ENCODE measurements at regions not wholly inside any gene's neighbourhood (a gene's known extent, or its start where the extent isn't known, plus 50 kb on each side); places are given as distances from the start of the nearest gene placed in this dataset.

- DNase-seq: no peak
- Histone ChIP-seq H3K4me3 (ENCODE audit: control extremely low read depth in 1 of 5, extremely low read depth in 1 of 5, insufficient read depth in 1 of 5, low read depth in 2 of 5, low read length in 4 of 5) (no peak overlapping the region), H4K20me1 (ENCODE audit: control insufficient read depth, insufficient read depth, low read length, poor library complexity, severe bottlenecking) (no peaks in the 10 kb centered on the region), H3K27me3 (replicated peaks in 1 of 4; ENCODE audit: control extremely low read depth in 1 of 4, control insufficient read depth in 3 of 4, insufficient read depth in 4 of 4, low read length in 3 of 4) (no peaks in the 10 kb centered on the region), H3K4me2 (replicated peaks; ENCODE audit: low read depth, low read length, poor library complexity, severe bottlenecking) (no peak overlapping the region), H3K27ac (ENCODE audit: low read length in 2 of 2) (no peak overlapping the region), H3K79me2 (ENCODE audit: control insufficient read depth, insufficient read depth, low read length) (no peaks in the 10 kb centered on the region), H2AFZ (ENCODE audit: insufficient read depth, low read depth, low read length, poor library complexity, severe bottlenecking) (no peak overlapping the region), H3K36me3 (replicated peaks in 1 of 2; ENCODE audit: control extremely low read depth in 1 of 2, control insufficient read depth in 1 of 2, extremely low read depth in 1 of 2, insufficient read depth in 2 of 2, low read length in 1 of 2) (no peaks in the 10 kb centered on the region), H3K4me1 (ENCODE audit: control insufficient read depth in 2 of 2, insufficient read depth in 2 of 2, low read length in 2 of 2) (no peaks in the 10 kb centered on the region), H3K9ac (ENCODE audit: low read length) (no peak overlapping the region), H3K9me3 (ENCODE audit: control extremely low read depth in 1 of 3, control insufficient read depth in 2 of 3, insufficient read depth in 1 of 3, low read length in 2 of 3) (peaks cover 0 to 18% (median 0%) of the 10 kb centered on the region in 3 donors)
- TF ChIP-seq CTCF (IDR thresholded peaks at IDR 0.05): no peak
- no peak for TF ChIP-seq EZH2 (IDR thresholded peaks at IDR 0.05; ENCODE audit: borderline replicate concordance, insufficient read depth, low read depth, low read length, poor library complexity, severe bottlenecking)
- CTCF ChIA-PET: no interaction called here
- intact Hi-C loops (cut with micrococcal nuclease): no loop called here
- Mint-ChIP-seq H3K9me3 (ENCODE audit: insufficient read depth) (no peaks in the 10 kb centered on the region), H3K4me1 (no peaks in the 10 kb centered on the region), H3K4me3 (no peak overlapping the region), H3K27me3 (peaks cover 5% of the 10 kb centered on the region), H3K27ac (no peak overlapping the region)
- 68% methylated on average over 2 of the region's 5 CpGs for WGBS (ENCODE audit: insufficient coverage)
- ATAC-seq (ENCODE audit: low read depth): no peak
- POLR2A ChIA-PET: no interaction called here
These were observed 192.7 kb downstream of the TENT4A start for GRCh38 chr5:6905883-6906282.

- WGBS (ENCODE audit: insufficient coverage): 79% methylated on average over 8 of the region's 8 CpGs
- no peak for ATAC-seq (ENCODE audit: low read depth)
- peaks cover 5% of the 10 kb centered on the region for H3K27me3 Mint-ChIP-seq
These were observed 194.2 kb downstream of the TENT4A start for GRCh38 chr5:6907320-6907918.

More at GRCh38 chr5:6907320-6907918, 194.2 kb downstream of the TENT4A start:
- H3K4me2 ChIP-seq (replicated peaks; ENCODE audit: low read depth, low read length, poor library complexity, severe bottlenecking): no peak overlapping the region
- no peaks in the 10 kb centered on the region for H3K9me3 Mint-ChIP-seq (ENCODE audit: insufficient read depth)
- intact Hi-C loops (cut with micrococcal nuclease): no loop called here
- no peak overlapping the region for H3K4me3 Mint-ChIP-seq
- no peak overlapping the region for H3K4me3 ChIP-seq (ENCODE audit: control extremely low read depth in 1 of 5, extremely low read depth in 1 of 5, insufficient read depth in 1 of 5, low read depth in 2 of 5, low read length in 4 of 5)
- H3K4me1 ChIP-seq (ENCODE audit: control insufficient read depth in 2 of 2, insufficient read depth in 2 of 2, low read length in 2 of 2): no peaks in the 10 kb centered on the region
- ChIA-PET POLR2A (no interaction called here), CTCF (no interaction called here)
- no peaks in the 10 kb centered on the region for H3K79me2 ChIP-seq (ENCODE audit: control insufficient read depth, insufficient read depth, low read length)
- H3K4me1 Mint-ChIP-seq: no peaks in the 10 kb centered on the region
- H4K20me1 ChIP-seq (ENCODE audit: control insufficient read depth, insufficient read depth, low read length, poor library complexity, severe bottlenecking): no peaks in the 10 kb centered on the region
- TF ChIP-seq CTCF (IDR thresholded peaks at IDR 0.05): no peak
- no peak for DNase-seq
- H3K27ac ChIP-seq (ENCODE audit: low read length in 2 of 2): no peak overlapping the region
- H3K36me3 ChIP-seq (replicated peaks in 1 of 2; ENCODE audit: control extremely low read depth in 1 of 2, control insufficient read depth in 1 of 2, extremely low read depth in 1 of 2, insufficient read depth in 2 of 2, low read length in 1 of 2): no peaks in the 10 kb centered on the region
- no peak overlapping the region for H3K27ac Mint-ChIP-seq
- peaks cover 0 to 17% (median 0%) of the 10 kb centered on the region in 3 donors for H3K9me3 ChIP-seq (ENCODE audit: control extremely low read depth in 1 of 3, control insufficient read depth in 2 of 3, insufficient read depth in 1 of 3, low read length in 2 of 3)
- no peak overlapping the region for H2AFZ ChIP-seq (ENCODE audit: insufficient read depth, low read depth, low read length, poor library complexity, severe bottlenecking)
- no peak overlapping the region for H3K9ac ChIP-seq (ENCODE audit: low read length)
- no peaks in the 10 kb centered on the region for H3K27me3 ChIP-seq (replicated peaks in 1 of 4; ENCODE audit: control extremely low read depth in 1 of 4, control insufficient read depth in 3 of 4, insufficient read depth in 4 of 4, low read length in 3 of 4)
